ENCODE measurements at regions not wholly inside any gene's neighbourhood (a gene's known extent, or its start where the extent isn't known, plus 50 kb on each side); places are given as distances from the start of the nearest gene placed in this dataset.

- H3K4me3 ChIP-seq (ENCODE audit: low read depth, low read length): no peak overlapping the region
- no peak for DNase-seq (ENCODE audit: low read depth)
These were observed 321.5 kb downstream of the FBXO15 start for GRCh38 chr18:73826098-73826497.

GRCh38 chr18:73824671-73825070, 323.0 kb downstream of the FBXO15 start:
- H3K4me3 ChIP-seq (ENCODE audit: low read depth, low read length): no peak overlapping the region
- peak; percentile 32 for DNase-seq (ENCODE audit: low read depth)

- DNase-seq (ENCODE audit: low read depth): no peak
- no peak overlapping the region for H3K4me3 ChIP-seq (ENCODE audit: low read depth, low read length)
These were observed 335.2 kb downstream of the FBXO15 start for GRCh38 chr18:73812423-73812822.

GRCh38 chr18:73807551-73808192, 340.0 kb downstream of the FBXO15 start:
- H3K4me3 ChIP-seq (ENCODE audit: low read depth, low read length): no peak overlapping the region
- no peak for DNase-seq (ENCODE audit: low read depth)

GRCh38 chr18:73805991-73806390, 341.6 kb downstream of the FBXO15 start:
- no peak for DNase-seq (ENCODE audit: low read depth)

GRCh38 chr18:73797419-73797818, 350.2 kb downstream of the FBXO15 start:
- DNase-seq (ENCODE audit: low read depth): no peak
- no peak overlapping the region for H3K4me3 ChIP-seq (ENCODE audit: low read depth, low read length)

More at GRCh38 chr18:73805991-73806390, 341.6 kb downstream of the FBXO15 start:
- H3K4me3 ChIP-seq (ENCODE audit: low read depth, low read length): no peak overlapping the region

- no peak overlapping the region for H3K4me3 ChIP-seq (ENCODE audit: low read depth, low read length)
- no peak for DNase-seq (ENCODE audit: low read depth)
These were observed 354.2 kb downstream of the FBXO15 start for GRCh38 chr18:73793386-73793785.

- peak; percentile 17 for DNase-seq (ENCODE audit: low read depth)
- no peak overlapping the region for H3K4me3 ChIP-seq (ENCODE audit: low read depth, low read length)
These were observed 356.6 kb downstream of the FBXO15 start for GRCh38 chr18:73791081-73791480.

GRCh38 chr18:73790587-73790986, 357.0 kb downstream of the FBXO15 start:
- DNase-seq (ENCODE audit: low read depth): no peak
- no peak overlapping the region for H3K4me3 ChIP-seq (ENCODE audit: low read depth, low read length)

- H3K4me3 ChIP-seq (ENCODE audit: low read depth, low read length): no peak overlapping the region
- DNase-seq (ENCODE audit: low read depth): no peak
These were observed 360.3 kb downstream of the FBXO15 start for GRCh38 chr18:73787316-73787715.

- peak; percentile 46 for DNase-seq (ENCODE audit: low read depth)
- H3K4me3 ChIP-seq (ENCODE audit: low read depth, low read length): no peak overlapping the region
These were observed 362.3 kb downstream of the FBXO15 start for GRCh38 chr18:73785300-73785699.

- H3K4me3 ChIP-seq (ENCODE audit: low read depth, low read length): no peak overlapping the region
- DNase-seq (ENCODE audit: low read depth): no peak
These were observed 362.8 kb downstream of the FBXO15 start for GRCh38 chr18:73784853-73785252.

GRCh38 chr18:73782405-73782804, 365.2 kb downstream of the FBXO15 start:
- H3K4me3 ChIP-seq (ENCODE audit: low read depth, low read length): no peak overlapping the region
- DNase-seq (ENCODE audit: low read depth): no peak

- no peak overlapping the region for H3K4me3 ChIP-seq (ENCODE audit: low read depth, low read length)
- no peak for DNase-seq (ENCODE audit: low read depth)
These were observed 367.4 kb downstream of the FBXO15 start for GRCh38 chr18:73780218-73780617.

GRCh38 chr18:73778032-73778359, 369.6 kb downstream of the FBXO15 start:
- no peak for DNase-seq (ENCODE audit: low read depth)
- H3K4me3 ChIP-seq (ENCODE audit: low read depth, low read length): no peak overlapping the region

- no peak overlapping the region for H3K4me3 ChIP-seq (ENCODE audit: low read depth, low read length)
- no peak for DNase-seq (ENCODE audit: low read depth)
These were observed 370.1 kb downstream of the FBXO15 start for GRCh38 chr18:73777356-73778031.

- no peak for DNase-seq (ENCODE audit: low read depth)
- no peak overlapping the region for H3K4me3 ChIP-seq (ENCODE audit: low read depth, low read length)
These were observed 372.7 kb downstream of the FBXO15 start for GRCh38 chr18:73774811-73775509.

- no peak for DNase-seq (ENCODE audit: low read depth)
- H3K4me3 ChIP-seq (ENCODE audit: low read depth, low read length): no peak overlapping the region
These were observed 379.6 kb downstream of the FBXO15 start for GRCh38 chr18:73768043-73768442.

GRCh38 chr18:73766910-73767515, 380.6 kb downstream of the FBXO15 start:
- no peak for DNase-seq (ENCODE audit: low read depth)
- no peak overlapping the region for H3K4me3 ChIP-seq (ENCODE audit: low read depth, low read length)

- no peak overlapping the region for H3K4me3 ChIP-seq (ENCODE audit: low read depth, low read length)
- DNase-seq (ENCODE audit: low read depth): no peak
These were observed 389.2 kb downstream of the FBXO15 start for GRCh38 chr18:73758446-73758845.

Data from skeletal muscle cell (primary cell).